Liver (tissue), 3 donors: ENCODE measurements at regions not wholly inside any gene's neighbourhood (a gene's known extent, or its start where the extent isn't known, plus 50 kb on each side); places are given as distances from the start of the nearest gene placed in this dataset.

Experiments used
- CTCF ChIP-seq: fragments of 150-350 bp; IDR thresholded peaks from 2 replicates; pipeline ENCODE4 v1.5.1; 2017; ENCODE audit warnings: improper control_type of control experiment, low read depth, low read length; ENCODE audit not compliant: missing input control
- NR2F2 ChIP-seq: IDR thresholded peaks from 2 replicates; pipeline ENCODE4 v1.6.1; 2016; ENCODE audit warnings: antibody characterized with exemption
- TAF1 ChIP-seq: conservative IDR thresholded peaks from 2 replicates; pipeline ENCODE4 v1.6.1; 2016; ENCODE audit warnings: antibody characterized with exemption, mild to moderate bottlenecking
- ZBTB33 ChIP-seq: IDR thresholded peaks from 2 replicates; pipeline ENCODE4 v1.6.1; 2016; ENCODE audit warnings: antibody characterized with exemption
- TF ChIP-seq, protein P1 (sequence below): IDR thresholded peaks from 2 replicates; pipeline ENCODE4 v1.6.1; 2016; ENCODE audit warnings: antibody characterized with exemption, mild to moderate bottlenecking
- donor health status: healthy.
- donor health status: healthy.

DNA sequence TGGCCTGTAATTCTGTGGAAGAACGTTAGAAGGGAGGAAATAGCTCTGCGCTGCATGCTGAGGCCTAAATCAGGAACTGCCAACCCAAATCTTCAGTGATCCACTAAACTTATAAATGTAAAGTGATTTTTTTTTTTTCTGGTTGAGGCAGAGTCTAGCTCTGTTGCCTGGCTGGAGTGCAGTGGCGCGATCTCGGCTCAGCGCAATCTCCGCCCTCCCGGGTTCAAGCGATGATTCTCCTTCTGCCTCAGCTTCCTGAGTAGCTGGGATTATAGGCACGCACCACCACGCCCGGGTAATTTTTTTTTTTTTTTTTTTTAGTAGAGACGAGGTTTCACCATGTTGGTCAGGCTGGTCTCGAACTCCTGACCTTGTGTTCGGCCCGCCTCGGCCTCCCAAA is 717.4 kb upstream of the FAM174A start:
- TF ChIP-seq NR2F2, result no peak
- no peak for TF ChIP-seq CTCF
- no peak for TF ChIP-seq TAF1
- no peak for TF ChIP-seq ZBTB33
- TF ChIP-seq, protein P1, sequence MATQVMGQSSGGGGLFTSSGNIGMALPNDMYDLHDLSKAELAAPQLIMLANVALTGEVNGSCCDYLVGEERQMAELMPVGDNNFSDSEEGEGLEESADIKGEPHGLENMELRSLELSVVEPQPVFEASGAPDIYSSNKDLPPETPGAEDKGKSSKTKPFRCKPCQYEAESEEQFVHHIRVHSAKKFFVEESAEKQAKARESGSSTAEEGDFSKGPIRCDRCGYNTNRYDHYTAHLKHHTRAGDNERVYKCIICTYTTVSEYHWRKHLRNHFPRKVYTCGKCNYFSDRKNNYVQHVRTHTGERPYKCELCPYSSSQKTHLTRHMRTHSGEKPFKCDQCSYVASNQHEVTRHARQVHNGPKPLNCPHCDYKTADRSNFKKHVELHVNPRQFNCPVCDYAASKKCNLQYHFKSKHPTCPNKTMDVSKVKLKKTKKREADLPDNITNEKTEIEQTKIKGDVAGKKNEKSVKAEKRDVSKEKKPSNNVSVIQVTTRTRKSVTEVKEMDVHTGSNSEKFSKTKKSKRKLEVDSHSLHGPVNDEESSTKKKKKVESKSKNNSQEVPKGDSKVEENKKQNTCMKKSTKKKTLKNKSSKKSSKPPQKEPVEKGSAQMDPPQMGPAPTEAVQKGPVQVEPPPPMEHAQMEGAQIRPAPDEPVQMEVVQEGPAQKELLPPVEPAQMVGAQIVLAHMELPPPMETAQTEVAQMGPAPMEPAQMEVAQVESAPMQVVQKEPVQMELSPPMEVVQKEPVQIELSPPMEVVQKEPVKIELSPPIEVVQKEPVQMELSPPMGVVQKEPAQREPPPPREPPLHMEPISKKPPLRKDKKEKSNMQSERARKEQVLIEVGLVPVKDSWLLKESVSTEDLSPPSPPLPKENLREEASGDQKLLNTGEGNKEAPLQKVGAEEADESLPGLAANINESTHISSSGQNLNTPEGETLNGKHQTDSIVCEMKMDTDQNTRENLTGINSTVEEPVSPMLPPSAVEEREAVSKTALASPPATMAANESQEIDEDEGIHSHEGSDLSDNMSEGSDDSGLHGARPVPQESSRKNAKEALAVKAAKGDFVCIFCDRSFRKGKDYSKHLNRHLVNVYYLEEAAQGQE, result no peak
